Gastrocnemius medialis (tissue), 4 donors: ENCODE measurements at regions not wholly inside any gene's neighbourhood (a gene's known extent, or its start where the extent isn't known, plus 50 kb on each side); places are given as distances from the start of the nearest gene placed in this dataset.

ENCODE experiments used
- CTCF ChIP-seq, 5 experiments: fragments of 450-650 bp in 3 of 5; fragments of 200-600 bp in 2 of 5; sonication (generic) in 2 of 5; IDR thresholded peaks in 4 of 5; conservative IDR thresholded peaks in 1 of 5; 1 replicate in 4 of 5; 2 replicates in 1 of 5; pipeline ENCODE4 v1.5.1; 2016 to 2019; ENCODE audit warnings: antibody characterized with exemption in 5 of 5, mild to moderate bottlenecking in 3 of 5, moderate library complexity in 3 of 5
- POLR2A ChIP-seq, 2 donors: fragments of 450-650 bp; IDR thresholded peaks; one replicate each; pipeline ENCODE4 v1.6.1; 2017; ENCODE audit warnings: antibody characterized with exemption in 2 of 2, mild to moderate bottlenecking in 2 of 2, moderate library complexity in 2 of 2

GRCh38 chr6:147689398-147689797 is 180.9 kb downstream of the SAMD5 start:
- no peak for TF ChIP-seq CTCF (IDR thresholded peaks at IDR 0.05 in 4 of 5, conservative IDR thresholded peaks at IDR 0.05 in 1 of 5)
- TF ChIP-seq POLR2A (IDR thresholded peaks at IDR 0.05): no peak
